ENCODE measurements at regions not wholly inside any gene's neighbourhood (a gene's known extent, or its start where the extent isn't known, plus 50 kb on each side); places are given as distances from the start of the nearest gene placed in this dataset.

DNA sequence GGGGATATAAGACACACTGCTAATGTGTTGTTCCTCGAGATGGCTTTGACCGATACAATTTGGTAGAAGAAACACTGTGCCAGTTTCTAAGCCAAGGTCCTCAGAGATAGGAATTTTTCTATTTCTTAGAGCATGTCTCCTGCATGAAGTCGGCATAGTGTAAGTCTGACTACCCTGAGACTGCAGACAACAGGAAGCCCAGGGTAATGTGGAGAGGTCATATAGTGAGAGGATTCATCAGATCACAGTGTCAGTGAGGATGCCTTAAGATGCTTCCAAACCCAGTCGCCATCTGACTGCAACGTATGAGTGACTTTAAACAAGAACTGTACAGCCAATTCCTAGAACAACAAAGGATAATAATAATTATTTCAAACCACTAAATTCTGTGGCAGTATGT is 818.3 kb upstream of the GYPC start (continued):
- TF ChIP-seq, protein P1, sequence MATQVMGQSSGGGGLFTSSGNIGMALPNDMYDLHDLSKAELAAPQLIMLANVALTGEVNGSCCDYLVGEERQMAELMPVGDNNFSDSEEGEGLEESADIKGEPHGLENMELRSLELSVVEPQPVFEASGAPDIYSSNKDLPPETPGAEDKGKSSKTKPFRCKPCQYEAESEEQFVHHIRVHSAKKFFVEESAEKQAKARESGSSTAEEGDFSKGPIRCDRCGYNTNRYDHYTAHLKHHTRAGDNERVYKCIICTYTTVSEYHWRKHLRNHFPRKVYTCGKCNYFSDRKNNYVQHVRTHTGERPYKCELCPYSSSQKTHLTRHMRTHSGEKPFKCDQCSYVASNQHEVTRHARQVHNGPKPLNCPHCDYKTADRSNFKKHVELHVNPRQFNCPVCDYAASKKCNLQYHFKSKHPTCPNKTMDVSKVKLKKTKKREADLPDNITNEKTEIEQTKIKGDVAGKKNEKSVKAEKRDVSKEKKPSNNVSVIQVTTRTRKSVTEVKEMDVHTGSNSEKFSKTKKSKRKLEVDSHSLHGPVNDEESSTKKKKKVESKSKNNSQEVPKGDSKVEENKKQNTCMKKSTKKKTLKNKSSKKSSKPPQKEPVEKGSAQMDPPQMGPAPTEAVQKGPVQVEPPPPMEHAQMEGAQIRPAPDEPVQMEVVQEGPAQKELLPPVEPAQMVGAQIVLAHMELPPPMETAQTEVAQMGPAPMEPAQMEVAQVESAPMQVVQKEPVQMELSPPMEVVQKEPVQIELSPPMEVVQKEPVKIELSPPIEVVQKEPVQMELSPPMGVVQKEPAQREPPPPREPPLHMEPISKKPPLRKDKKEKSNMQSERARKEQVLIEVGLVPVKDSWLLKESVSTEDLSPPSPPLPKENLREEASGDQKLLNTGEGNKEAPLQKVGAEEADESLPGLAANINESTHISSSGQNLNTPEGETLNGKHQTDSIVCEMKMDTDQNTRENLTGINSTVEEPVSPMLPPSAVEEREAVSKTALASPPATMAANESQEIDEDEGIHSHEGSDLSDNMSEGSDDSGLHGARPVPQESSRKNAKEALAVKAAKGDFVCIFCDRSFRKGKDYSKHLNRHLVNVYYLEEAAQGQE (IDR thresholded peaks at IDR 0.05) = no peak
- TF ChIP-seq TAF1 (conservative IDR thresholded peaks at IDR 0.05) = no peak
- TF ChIP-seq HNF4A (conservative IDR thresholded peaks at IDR 0.05) = no peak
- no peak for TF ChIP-seq FOXA2 (IDR thresholded peaks at IDR 0.05)
- TF ChIP-seq SP1 (IDR thresholded peaks at IDR 0.05) = no peak

DNA sequence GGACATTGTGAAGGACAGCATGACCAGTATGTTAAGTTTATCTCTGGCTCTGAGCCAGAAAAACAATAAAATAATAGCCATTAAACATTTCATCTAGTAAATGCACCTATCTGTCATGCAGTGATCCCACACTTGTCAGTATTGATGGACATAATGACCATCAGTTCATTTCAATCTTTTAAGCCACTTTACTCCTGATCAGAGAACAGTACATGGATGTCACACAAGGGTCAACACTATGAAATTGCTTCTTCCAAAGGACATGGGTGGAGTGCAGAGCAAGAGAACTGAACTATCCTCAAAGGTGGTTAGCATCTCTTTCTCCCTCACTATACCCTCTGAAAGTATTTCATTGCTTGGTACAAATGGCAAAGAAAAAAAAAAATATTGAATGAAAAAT is 816.0 kb upstream of the GYPC start:
- no peaks in the 10 kb centered on the region for H3K27me3 ChIP-seq (ENCODE audit: control insufficient read depth in 4 of 4, insufficient read depth in 4 of 4, low read length in 3 of 4)
- H3K9ac ChIP-seq (ENCODE audit: low read depth in 1 of 2, low read length in 2 of 2) = no peak overlapping the region
- no peaks in the 10 kb centered on the region for H3K9me3 ChIP-seq (ENCODE audit: control insufficient read depth in 4 of 4, low read length in 3 of 4)
- H3K4me1 ChIP-seq (ENCODE audit: control insufficient read depth in 4 of 4, insufficient read depth in 4 of 4, low read length in 3 of 4) = no peaks in the 10 kb centered on the region
- no peak overlapping the region for H3K4me3 ChIP-seq (ENCODE audit: low read depth in 1 of 3, low read length in 3 of 3)
- TF ChIP-seq TAF1 (conservative IDR thresholded peaks at IDR 0.05) = no peak
- no peak for TF ChIP-seq FOXA1 (IDR thresholded peaks at IDR 0.05)
- TF ChIP-seq, protein P1 (IDR thresholded peaks at IDR 0.05) = no peak
- no peaks in the 10 kb centered on the region for H3K36me3 ChIP-seq (ENCODE audit: control insufficient read depth in 4 of 4, insufficient read depth in 3 of 4, low read depth in 1 of 4, low read length in 3 of 4)
- H3K27ac ChIP-seq (ENCODE audit: low read depth in 1 of 2, low read length in 2 of 2) = no peak overlapping the region
- DNase-seq (ENCODE audit: low spot score) = no peak

DNA sequence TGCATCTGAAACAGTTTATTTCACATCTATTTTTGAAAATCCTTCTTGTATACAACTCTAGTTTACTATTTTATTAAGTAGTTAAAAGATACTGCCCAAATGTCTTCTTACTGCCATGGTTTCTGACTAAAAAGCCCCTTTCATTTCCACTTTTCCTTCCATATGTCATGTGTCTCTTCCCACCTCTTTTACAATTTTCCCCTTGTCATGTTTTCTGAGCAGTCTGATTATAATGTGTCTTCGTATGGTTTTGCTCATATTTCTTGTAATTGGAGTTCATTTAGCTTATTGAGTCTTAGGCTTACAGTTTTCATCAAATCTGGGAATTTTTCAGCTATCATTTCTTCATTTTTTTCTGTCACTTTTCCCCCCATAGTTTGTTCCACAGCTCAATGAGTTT is 813.9 kb upstream of the GYPC start:
- Histone ChIP-seq H3K27ac (ENCODE audit: low read depth in 1 of 2, low read length in 2 of 2) (no peak overlapping the region), H3K9ac (ENCODE audit: low read depth in 1 of 2, low read length in 2 of 2) (no peak overlapping the region), H3K4me3 (ENCODE audit: low read depth in 1 of 3, low read length in 3 of 3) (no peak overlapping the region), H3K4me1 (ENCODE audit: control insufficient read depth in 4 of 4, insufficient read depth in 4 of 4, low read length in 3 of 4) (no peaks in the 10 kb centered on the region), H3K27me3 (ENCODE audit: control insufficient read depth in 4 of 4, insufficient read depth in 4 of 4, low read length in 3 of 4) (no peaks in the 10 kb centered on the region), H3K36me3 (ENCODE audit: control insufficient read depth in 4 of 4, insufficient read depth in 3 of 4, low read depth in 1 of 4, low read length in 3 of 4) (no peaks in the 10 kb centered on the region), H3K9me3 (ENCODE audit: control insufficient read depth in 4 of 4, low read length in 3 of 4) (no peaks in the 10 kb centered on the region)
- TF ChIP-seq HNF4G (IDR thresholded peaks at IDR 0.05) = no peak
- no peak for TF ChIP-seq JUND (IDR thresholded peaks at IDR 0.05)
- TF ChIP-seq FOXA1 (IDR thresholded peaks at IDR 0.05) = no peak
- no peak for TF ChIP-seq HNF4A (conservative IDR thresholded peaks at IDR 0.05)
- TF ChIP-seq, protein P1 (IDR thresholded peaks at IDR 0.05) = no peak
- TF ChIP-seq, protein P2, sequence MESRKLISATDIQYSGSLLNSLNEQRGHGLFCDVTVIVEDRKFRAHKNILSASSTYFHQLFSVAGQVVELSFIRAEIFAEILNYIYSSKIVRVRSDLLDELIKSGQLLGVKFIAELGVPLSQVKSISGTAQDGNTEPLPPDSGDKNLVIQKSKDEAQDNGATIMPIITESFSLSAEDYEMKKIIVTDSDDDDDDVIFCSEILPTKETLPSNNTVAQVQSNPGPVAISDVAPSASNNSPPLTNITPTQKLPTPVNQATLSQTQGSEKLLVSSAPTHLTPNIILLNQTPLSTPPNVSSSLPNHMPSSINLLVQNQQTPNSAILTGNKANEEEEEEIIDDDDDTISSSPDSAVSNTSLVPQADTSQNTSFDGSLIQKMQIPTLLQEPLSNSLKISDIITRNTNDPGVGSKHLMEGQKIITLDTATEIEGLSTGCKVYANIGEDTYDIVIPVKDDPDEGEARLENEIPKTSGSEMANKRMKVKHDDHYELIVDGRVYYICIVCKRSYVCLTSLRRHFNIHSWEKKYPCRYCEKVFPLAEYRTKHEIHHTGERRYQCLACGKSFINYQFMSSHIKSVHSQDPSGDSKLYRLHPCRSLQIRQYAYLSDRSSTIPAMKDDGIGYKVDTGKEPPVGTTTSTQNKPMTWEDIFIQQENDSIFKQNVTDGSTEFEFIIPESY (IDR thresholded peaks at IDR 0.05) = no peak
- no peak for TF ChIP-seq TAF1 (conservative IDR thresholded peaks at IDR 0.05)
- no peak for TF ChIP-seq GABPA (IDR thresholded peaks at IDR 0.05 in 1 of 2, conservative IDR thresholded peaks at IDR 0.05 in 1 of 2)
- TF ChIP-seq, protein P3, sequence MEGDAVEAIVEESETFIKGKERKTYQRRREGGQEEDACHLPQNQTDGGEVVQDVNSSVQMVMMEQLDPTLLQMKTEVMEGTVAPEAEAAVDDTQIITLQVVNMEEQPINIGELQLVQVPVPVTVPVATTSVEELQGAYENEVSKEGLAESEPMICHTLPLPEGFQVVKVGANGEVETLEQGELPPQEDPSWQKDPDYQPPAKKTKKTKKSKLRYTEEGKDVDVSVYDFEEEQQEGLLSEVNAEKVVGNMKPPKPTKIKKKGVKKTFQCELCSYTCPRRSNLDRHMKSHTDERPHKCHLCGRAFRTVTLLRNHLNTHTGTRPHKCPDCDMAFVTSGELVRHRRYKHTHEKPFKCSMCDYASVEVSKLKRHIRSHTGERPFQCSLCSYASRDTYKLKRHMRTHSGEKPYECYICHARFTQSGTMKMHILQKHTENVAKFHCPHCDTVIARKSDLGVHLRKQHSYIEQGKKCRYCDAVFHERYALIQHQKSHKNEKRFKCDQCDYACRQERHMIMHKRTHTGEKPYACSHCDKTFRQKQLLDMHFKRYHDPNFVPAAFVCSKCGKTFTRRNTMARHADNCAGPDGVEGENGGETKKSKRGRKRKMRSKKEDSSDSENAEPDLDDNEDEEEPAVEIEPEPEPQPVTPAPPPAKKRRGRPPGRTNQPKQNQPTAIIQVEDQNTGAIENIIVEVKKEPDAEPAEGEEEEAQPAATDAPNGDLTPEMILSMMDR (IDR thresholded peaks at IDR 0.05; ENCODE audit: low read depth, low read length, missing input control) = no peak
- no peak for TF ChIP-seq SP1 (IDR thresholded peaks at IDR 0.05)
- TF ChIP-seq FOXA2 (IDR thresholded peaks at IDR 0.05) = no peak
- TF ChIP-seq, protein P4, sequence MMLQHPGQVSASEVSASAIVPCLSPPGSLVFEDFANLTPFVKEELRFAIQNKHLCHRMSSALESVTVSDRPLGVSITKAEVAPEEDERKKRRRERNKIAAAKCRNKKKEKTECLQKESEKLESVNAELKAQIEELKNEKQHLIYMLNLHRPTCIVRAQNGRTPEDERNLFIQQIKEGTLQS (IDR thresholded peaks at IDR 0.05) = no peak
- no peak for TF ChIP-seq RAD21 (IDR thresholded peaks at IDR 0.05)
- TF ChIP-seq RXRA (IDR thresholded peaks at IDR 0.05) = no peak
- WGBS = 73% methylated on average over 1 of the region's 1 CpG
- DNase-seq (ENCODE audit: low spot score) = no peak
